ENCODE measurements at regions not wholly inside any gene's neighbourhood (a gene's known extent, or its start where the extent isn't known, plus 50 kb on each side); places are given as distances from the start of the nearest gene placed in this dataset.
"Not testable (repeated sequence)": the region's sequence is repeated elsewhere in the genome, so short reads cannot be mapped to it uniquely, and the experiment has no call there.

- TF ChIP-seq, protein P1, sequence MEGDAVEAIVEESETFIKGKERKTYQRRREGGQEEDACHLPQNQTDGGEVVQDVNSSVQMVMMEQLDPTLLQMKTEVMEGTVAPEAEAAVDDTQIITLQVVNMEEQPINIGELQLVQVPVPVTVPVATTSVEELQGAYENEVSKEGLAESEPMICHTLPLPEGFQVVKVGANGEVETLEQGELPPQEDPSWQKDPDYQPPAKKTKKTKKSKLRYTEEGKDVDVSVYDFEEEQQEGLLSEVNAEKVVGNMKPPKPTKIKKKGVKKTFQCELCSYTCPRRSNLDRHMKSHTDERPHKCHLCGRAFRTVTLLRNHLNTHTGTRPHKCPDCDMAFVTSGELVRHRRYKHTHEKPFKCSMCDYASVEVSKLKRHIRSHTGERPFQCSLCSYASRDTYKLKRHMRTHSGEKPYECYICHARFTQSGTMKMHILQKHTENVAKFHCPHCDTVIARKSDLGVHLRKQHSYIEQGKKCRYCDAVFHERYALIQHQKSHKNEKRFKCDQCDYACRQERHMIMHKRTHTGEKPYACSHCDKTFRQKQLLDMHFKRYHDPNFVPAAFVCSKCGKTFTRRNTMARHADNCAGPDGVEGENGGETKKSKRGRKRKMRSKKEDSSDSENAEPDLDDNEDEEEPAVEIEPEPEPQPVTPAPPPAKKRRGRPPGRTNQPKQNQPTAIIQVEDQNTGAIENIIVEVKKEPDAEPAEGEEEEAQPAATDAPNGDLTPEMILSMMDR (IDR thresholded peaks at IDR 0.05; ENCODE audit: insufficient read depth, low read length, missing control alignments): no peak
- no peak for DNase-seq (ENCODE audit: low read depth, low spot score)
- no peak overlapping the region for H3K4me3 ChIP-seq (ENCODE audit: low read depth, low read length)
- POLR2A ChIA-PET: no interaction called here
- CTCF ChIA-PET: no interaction called here
These were observed 398.1 kb upstream of the API5 start for GRCh38 chr11:42913731-42914130.

DNA sequence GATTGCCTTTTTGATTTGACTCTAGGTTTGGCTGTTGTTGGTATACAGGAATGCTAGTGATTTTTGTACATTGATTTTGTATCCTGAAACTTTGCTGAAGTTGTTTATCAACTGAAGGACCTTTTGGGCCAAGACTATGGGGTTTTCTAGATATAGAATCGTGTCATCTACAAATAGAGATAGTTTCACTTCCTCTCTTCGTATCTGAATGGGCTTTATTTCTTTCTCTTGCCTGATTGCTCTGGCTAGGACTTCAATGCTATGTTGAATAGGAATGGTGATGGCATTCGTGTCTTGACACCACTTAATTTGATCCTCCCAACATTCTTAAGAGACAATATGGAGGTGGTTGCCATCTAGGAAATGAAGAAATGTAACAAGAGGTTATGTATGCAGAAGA, 388.1 kb upstream of the API5 start:
- POLR2A ChIA-PET: no interaction called here
- TF ChIP-seq, protein P1 (IDR thresholded peaks at IDR 0.05; ENCODE audit: insufficient read depth, low read length, missing control alignments): no peak
- H3K4me3 ChIP-seq (ENCODE audit: low read depth, low read length): no peak overlapping the region
- no peak for DNase-seq (ENCODE audit: low read depth, low spot score)
- CTCF ChIA-PET: no interaction called here

- DNase-seq (ENCODE audit: low read depth, low spot score): no peak
- H3K4me3 ChIP-seq (ENCODE audit: low read depth, low read length): no peak overlapping the region
- ChIA-PET POLR2A (no interaction called here), CTCF (no interaction called here)
- TF ChIP-seq, protein P1 (IDR thresholded peaks at IDR 0.05; ENCODE audit: insufficient read depth, low read length, missing control alignments): no peak
These were observed 385.9 kb upstream of the API5 start for GRCh38 chr11:42925916-42926315.

DNA sequence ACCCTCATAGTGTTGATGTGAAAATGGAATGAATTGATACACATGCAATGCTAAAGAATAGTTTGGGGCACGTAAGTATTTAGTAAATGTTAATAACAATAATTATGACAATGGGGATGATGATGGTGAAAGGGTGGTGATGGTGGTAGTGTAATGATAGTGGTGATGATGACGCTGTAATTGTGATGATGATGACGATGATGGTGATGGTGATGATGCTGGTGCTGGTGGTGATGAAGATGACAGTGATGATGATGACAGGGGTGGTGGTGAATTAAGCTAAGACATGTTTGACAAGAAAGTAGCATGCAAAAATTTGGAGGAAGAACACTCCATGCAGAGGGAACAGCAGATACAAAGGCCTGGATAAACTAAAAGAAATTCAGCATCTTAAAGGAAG, 364.4 kb upstream of the API5 start:
- CTCF ChIA-PET: no interaction called here

DNA sequence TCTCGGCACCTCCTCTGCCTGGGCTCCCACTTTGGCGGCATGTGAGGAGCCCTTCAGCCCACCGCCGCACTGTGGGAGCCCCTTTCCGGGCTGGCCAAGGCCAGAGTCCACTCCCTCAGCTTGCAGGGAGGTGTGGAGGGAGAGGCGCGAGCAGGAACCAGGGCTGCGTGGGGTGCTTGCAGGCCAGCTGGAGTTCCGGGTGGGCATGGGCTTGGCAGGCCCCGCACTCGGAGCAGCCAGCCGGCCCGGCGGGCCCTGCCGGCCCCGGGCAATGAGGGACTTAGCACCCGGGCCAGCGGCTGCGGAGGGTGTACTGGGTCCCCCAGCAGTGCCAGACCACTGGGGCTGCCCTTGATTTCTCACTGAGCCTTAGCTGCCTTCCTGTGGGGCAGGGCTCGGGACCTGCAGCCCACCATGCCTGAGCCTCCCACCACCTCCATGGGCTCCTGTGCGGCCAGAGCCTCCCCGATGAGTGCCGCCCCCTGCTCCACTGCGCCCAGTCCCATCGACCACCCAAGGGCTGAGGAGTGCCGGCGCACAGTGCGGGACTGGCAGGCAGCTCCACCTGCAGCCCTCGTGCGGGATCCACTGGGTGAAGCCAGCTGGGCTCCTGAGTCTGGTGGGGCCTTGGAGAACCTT, 361.9 kb upstream of the API5 start:
- CTCF ChIA-PET; DNase-seq (ENCODE audit: low read depth, low spot score); POLR2A ChIA-PET; H3K4me3 ChIP-seq (ENCODE audit: low read depth, low read length): not testable (repeated sequence)

More for the DNA sequence above, 364.4 kb upstream of the API5 start:
- DNase-seq (ENCODE audit: low read depth, low spot score): no peak
- POLR2A ChIA-PET: no interaction called here
- TF ChIP-seq, protein P1 (IDR thresholded peaks at IDR 0.05; ENCODE audit: insufficient read depth, low read length, missing control alignments): no peak
- H3K4me3 ChIP-seq (ENCODE audit: low read depth, low read length): no peak overlapping the region

- H3K4me3 ChIP-seq (ENCODE audit: low read depth, low read length): no peak overlapping the region
- TF ChIP-seq, protein P1 (IDR thresholded peaks at IDR 0.05; ENCODE audit: insufficient read depth, low read length, missing control alignments): no peak
- ChIA-PET CTCF (no interaction called here), POLR2A (no interaction called here)
- DNase-seq (ENCODE audit: low read depth, low spot score): no peak
These were observed 360.5 kb upstream of the API5 start for GRCh38 chr11:42951266-42951665.

DNA sequence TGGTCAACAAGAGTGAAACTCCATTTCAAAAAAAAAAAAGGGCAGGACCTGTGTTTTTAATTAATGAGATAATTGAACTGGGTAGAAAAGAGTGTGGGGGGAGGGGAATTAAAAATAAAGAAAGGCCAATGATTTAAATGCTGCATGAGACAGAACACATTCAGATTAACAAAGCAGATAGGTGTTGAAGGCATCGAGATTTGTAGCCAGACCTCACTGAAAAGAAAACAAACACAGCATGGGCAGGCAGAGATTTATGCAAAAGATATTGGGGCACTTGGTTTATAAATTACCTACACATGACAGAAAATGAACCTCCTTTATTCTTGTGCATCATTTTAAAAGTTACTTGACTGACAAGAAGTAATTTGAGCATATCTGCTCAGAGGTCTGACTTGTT, 354.0 kb upstream of the API5 start:
- POLR2A ChIA-PET: no interaction called here
- H3K4me3 ChIP-seq (ENCODE audit: low read depth, low read length): no peak overlapping the region
- TF ChIP-seq, protein P1 (IDR thresholded peaks at IDR 0.05; ENCODE audit: insufficient read depth, low read length, missing control alignments): no peak
- CTCF ChIA-PET: no interaction called here
- DNase-seq (ENCODE audit: low read depth, low spot score): no peak

All from AG04449 (cell line).